Retinal pigment epithelial cell (primary cell): ENCODE measurements at regions not wholly inside any gene's neighbourhood (a gene's known extent, or its start where the extent isn't known, plus 50 kb on each side); places are given as distances from the start of the nearest gene placed in this dataset.
A peak's percentile ranks its signal among the peaks of the same experiment; 100 is the strongest.

Experiments used
- DNase-seq: peaks from one replicate; pipeline ENCODE4 v3.0.0-alpha.2; 2010; ENCODE audit warnings: low read depth
- H3K4me3 ChIP-seq: 2 replicates; pipeline ENCODE4 v1.5.1; 2011; ENCODE audit warnings: mild to moderate bottlenecking, low read length, control low read depth, moderate library complexity
- TF ChIP-seq, protein P1 (sequence below): conservative IDR thresholded peaks from 2 replicates; pipeline ENCODE4 v1.5.1; 2011; ENCODE audit warnings: low read depth, low read length, control low read depth, inconsistent platforms

- TF ChIP-seq, protein P1, sequence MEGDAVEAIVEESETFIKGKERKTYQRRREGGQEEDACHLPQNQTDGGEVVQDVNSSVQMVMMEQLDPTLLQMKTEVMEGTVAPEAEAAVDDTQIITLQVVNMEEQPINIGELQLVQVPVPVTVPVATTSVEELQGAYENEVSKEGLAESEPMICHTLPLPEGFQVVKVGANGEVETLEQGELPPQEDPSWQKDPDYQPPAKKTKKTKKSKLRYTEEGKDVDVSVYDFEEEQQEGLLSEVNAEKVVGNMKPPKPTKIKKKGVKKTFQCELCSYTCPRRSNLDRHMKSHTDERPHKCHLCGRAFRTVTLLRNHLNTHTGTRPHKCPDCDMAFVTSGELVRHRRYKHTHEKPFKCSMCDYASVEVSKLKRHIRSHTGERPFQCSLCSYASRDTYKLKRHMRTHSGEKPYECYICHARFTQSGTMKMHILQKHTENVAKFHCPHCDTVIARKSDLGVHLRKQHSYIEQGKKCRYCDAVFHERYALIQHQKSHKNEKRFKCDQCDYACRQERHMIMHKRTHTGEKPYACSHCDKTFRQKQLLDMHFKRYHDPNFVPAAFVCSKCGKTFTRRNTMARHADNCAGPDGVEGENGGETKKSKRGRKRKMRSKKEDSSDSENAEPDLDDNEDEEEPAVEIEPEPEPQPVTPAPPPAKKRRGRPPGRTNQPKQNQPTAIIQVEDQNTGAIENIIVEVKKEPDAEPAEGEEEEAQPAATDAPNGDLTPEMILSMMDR, result no peak
- DNase-seq, result no peak
- H3K4me3 ChIP-seq, result no peak overlapping the region
Measured at GRCh38 chr7:156158213-156158612, 345.9 kb upstream of the SHH start.

- H3K4me3 ChIP-seq, result no peak overlapping the region
- DNase-seq, result no peak
- TF ChIP-seq, protein P1, result no peak
Measured at GRCh38 chr7:156157409-156158012, 345.2 kb upstream of the SHH start.

GRCh38 chr7:156156734-156157408 lies 344.6 kb upstream of the SHH start:
- peak; percentile 8 for DNase-seq
- no peak overlapping the region for H3K4me3 ChIP-seq
- TF ChIP-seq, protein P1, result peak; percentile 58

GRCh38 chr7:156155988-156156733 lies 343.9 kb upstream of the SHH start:
- no peak for DNase-seq
- TF ChIP-seq, protein P1, result no peak
- H3K4me3 ChIP-seq, result no peak overlapping the region

DNA sequence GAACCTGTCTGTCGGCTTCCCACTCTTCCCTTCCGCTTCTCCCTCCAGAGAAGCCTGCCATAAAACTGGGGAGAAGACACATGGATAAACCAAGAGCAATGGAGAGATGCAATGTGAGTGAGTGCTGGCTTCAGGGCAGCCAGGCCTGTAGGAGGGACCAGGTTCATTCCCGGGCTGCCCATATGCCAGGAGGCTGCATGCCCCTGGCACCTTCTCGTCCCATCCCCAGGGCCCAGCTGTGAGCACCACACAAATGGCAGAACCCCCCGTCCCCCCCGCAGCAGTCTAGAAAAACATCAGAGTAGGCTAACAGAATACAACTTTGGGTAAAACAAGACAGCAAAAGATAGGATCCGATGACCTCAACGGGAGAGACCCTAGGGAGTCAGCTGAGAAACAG lies 341.3 kb upstream of the SHH start:
- no peak overlapping the region for H3K4me3 ChIP-seq
- DNase-seq, result no peak
- TF ChIP-seq, protein P1, result no peak

- no peak for DNase-seq
- H3K4me3 ChIP-seq, result no peak overlapping the region
- TF ChIP-seq, protein P1, result no peak
Measured at GRCh38 chr7:156152390-156152789, 340.1 kb upstream of the SHH start.
